H9 (cell line): ENCODE measurements at regions not wholly inside any gene's neighbourhood (a gene's known extent, or its start where the extent isn't known, plus 50 kb on each side); places are given as distances from the start of the nearest gene placed in this dataset.

ENCODE experiments used
- DNase-seq: peaks from one replicate; pipeline ENCODE4 v3.0.0-alpha.2; 2017
- H2AFZ ChIP-seq: one replicate; pipeline ENCODE4 v1.6.1; 2013; ENCODE audit warnings: mild to moderate bottlenecking, low read length, control low read depth, moderate library complexity
- H2AK5ac ChIP-seq: 2 replicates; pipeline ENCODE4 v1.6.1; 2013; ENCODE audit warnings: low read length, control low read depth, mixed read lengths; ENCODE audit not compliant: insufficient read length
- H2BK120ac ChIP-seq: one replicate; pipeline ENCODE4 v1.6.1; 2013; ENCODE audit warnings: low read depth, mild to moderate bottlenecking, low read length, control low read depth, inconsistent platforms; ENCODE audit not compliant: poor library complexity, severe bottlenecking
- H2BK12ac ChIP-seq: 2 replicates; pipeline ENCODE4 v1.6.1; 2013; ENCODE audit warnings: low read length, control low read depth, mixed read lengths, low read depth; ENCODE audit not compliant: insufficient read length
- H2BK15ac ChIP-seq: 2 replicates; pipeline ENCODE4 v1.6.1; 2013; ENCODE audit warnings: low read depth, low read length, control low read depth
- H2BK20ac ChIP-seq: one replicate; pipeline ENCODE4 v1.6.1; 2013; ENCODE audit warnings: low read depth, mild to moderate bottlenecking, low read length, control low read depth, inconsistent platforms; ENCODE audit not compliant: poor library complexity, severe bottlenecking
- H2BK5ac ChIP-seq: 2 replicates; pipeline ENCODE4 v1.6.1; 2013; ENCODE audit warnings: low read length, control low read depth, mixed read lengths; ENCODE audit not compliant: insufficient read length
- H3K14ac ChIP-seq: 2 replicates; pipeline ENCODE4 v1.6.1; 2013; ENCODE audit warnings: low read length, control low read depth; ENCODE audit not compliant: insufficient read depth
- H3K18ac ChIP-seq: 2 replicates; pipeline ENCODE4 v1.6.1; 2013; ENCODE audit warnings: low read depth, mild to moderate bottlenecking, mixed read lengths, low read length, control low read depth; ENCODE audit not compliant: insufficient read length
- H3K23ac ChIP-seq: 2 replicates; pipeline ENCODE4 v1.6.1; 2013; ENCODE audit warnings: low read length, control low read depth, mixed read lengths, low read depth; ENCODE audit not compliant: insufficient read length
- H3K23me2 ChIP-seq: 2 replicates; pipeline ENCODE4 v1.6.1; 2013; ENCODE audit warnings: low read depth, mild to moderate bottlenecking, mixed read lengths, low read length, control low read depth; ENCODE audit not compliant: insufficient read length, poor library complexity, severe bottlenecking
- H3K27ac ChIP-seq: 2 replicates; pipeline ENCODE4 v1.5.1; 2013; ENCODE audit warnings: low read length, control low read depth, mixed read lengths, low read depth; ENCODE audit not compliant: insufficient read length
- H3K27me3 ChIP-seq: 2 replicates; pipeline ENCODE4 v1.6.1; 2013; ENCODE audit warnings: low read length, control low read depth, inconsistent platforms; ENCODE audit not compliant: insufficient read depth
- H3K4ac ChIP-seq: 2 replicates; pipeline ENCODE4 v1.6.1; 2013; ENCODE audit warnings: low read depth, mild to moderate bottlenecking, control low read depth, inconsistent platforms, low read length, moderate library complexity
- H3K4me1 ChIP-seq: 2 replicates; pipeline ENCODE4 v1.6.1; 2013; ENCODE audit warnings: low read length, control low read depth, inconsistent platforms; ENCODE audit not compliant: insufficient read depth
- H3K4me2 ChIP-seq: 2 replicates; pipeline ENCODE4 v1.6.1; 2013; ENCODE audit warnings: low read length, control low read depth, mixed read lengths; ENCODE audit not compliant: insufficient read length, insufficient read depth
- H3K56ac ChIP-seq: 2 replicates; pipeline ENCODE4 v1.6.1; 2013; ENCODE audit warnings: low read depth, mild to moderate bottlenecking, mixed read lengths, low read length, control low read depth; ENCODE audit not compliant: insufficient read length
- H3K79me1 ChIP-seq: 2 replicates; pipeline ENCODE4 v1.6.1; 2013; ENCODE audit warnings: low read depth, mild to moderate bottlenecking, moderate library complexity, low read length, control low read depth, inconsistent platforms; ENCODE audit not compliant: insufficient read depth, poor library complexity, severe bottlenecking
- H3K79me2 ChIP-seq: 2 replicates; pipeline ENCODE4 v1.6.1; 2013; ENCODE audit warnings: low read length, control low read depth, inconsistent platforms; ENCODE audit not compliant: insufficient read depth
- H3K9ac ChIP-seq: 2 replicates; pipeline ENCODE4 v1.6.1; 2013; ENCODE audit warnings: low read length, control low read depth, mixed read lengths; ENCODE audit not compliant: insufficient read length; ENCODE audit errors: extremely low read depth
- H3K9me3 ChIP-seq: one replicate; pipeline ENCODE4 v1.6.1; 2013; ENCODE audit warnings: low read depth, low read length, inconsistent platforms; ENCODE audit not compliant: control insufficient read depth
- H3T11ph ChIP-seq: one replicate; pipeline ENCODE4 v1.6.1; 2013; ENCODE audit warnings: mild to moderate bottlenecking, low read length, control low read depth, inconsistent platforms
- H4K20me1 ChIP-seq: one replicate; pipeline ENCODE4 v1.6.1; 2013; ENCODE audit not compliant: control insufficient read depth, insufficient read length, insufficient read depth
- H4K5ac ChIP-seq: 2 replicates; pipeline ENCODE4 v1.6.1; 2013; ENCODE audit warnings: low read depth, mild to moderate bottlenecking, mixed read lengths, low read length, control low read depth; ENCODE audit not compliant: insufficient read length
- H4K8ac ChIP-seq: replicated peaks from 2 replicates; pipeline ENCODE4 v1.6.1; 2013; ENCODE audit warnings: low read length, control low read depth, mixed read lengths, low read depth; ENCODE audit not compliant: insufficient read length
- H4K91ac ChIP-seq: 2 replicates; pipeline ENCODE4 v1.6.1; 2013; ENCODE audit warnings: low read depth, mild to moderate bottlenecking, moderate library complexity, mixed read lengths, low read length, control low read depth; ENCODE audit not compliant: insufficient read length
- H3K27ac Mint-ChIP-seq, 3 experiments: 2 replicates in 2 of 3; 3 replicates in 1 of 3; pipeline ENCODE4 v1.8.0; 2020 to 2021; ENCODE audit warnings: mixed read lengths in 3 of 3, mild to moderate bottlenecking in 1 of 3, moderate library complexity in 1 of 3
- H3K27me3 Mint-ChIP-seq: 2 replicates; pipeline ENCODE4 v1.8.0; 2021; ENCODE audit warnings: low read depth, mild to moderate bottlenecking, moderate library complexity, mixed read lengths
- H3K36me3 Mint-ChIP-seq, 3 experiments: 2 replicates in 2 of 3; 3 replicates in 1 of 3; pipeline ENCODE4 v1.8.0; 2020 to 2021; ENCODE audit warnings: low read depth in 3 of 3, mixed read lengths in 3 of 3; ENCODE audit not compliant: insufficient read depth in 1 of 3
- H3K4me1 Mint-ChIP-seq, 2 experiments: 2 replicates each; pipeline ENCODE4 v1.8.0; 2020; ENCODE audit warnings: mixed read lengths in 2 of 2
- H3K4me3 Mint-ChIP-seq, 2 experiments: 2 replicates in 1 of 2; 3 replicates in 1 of 2; pipeline ENCODE4 v1.8.0; 2020 to 2021; ENCODE audit warnings: mild to moderate bottlenecking in 2 of 2, mixed read lengths in 2 of 2, moderate library complexity in 1 of 2
- H3K9me3 Mint-ChIP-seq, 2 experiments: 2 replicates in 1 of 2; 3 replicates in 1 of 2; pipeline ENCODE4 v1.8.0; 2020; ENCODE audit warnings: mild to moderate bottlenecking in 2 of 2, mixed read lengths in 2 of 2, moderate library complexity in 1 of 2
- CTCF ChIP-seq: fragments of 200-600 bp; sonication (generic); conservative IDR thresholded peaks from 3 replicates; pipeline ENCODE4 v1.8.0; 2021; ENCODE audit warnings: antibody characterized with exemption, mild to moderate bottlenecking
- WGBS: extraction: QIAGEN DNeasy Blood & Tissue Kit; methylation state at CpG from one replicate; pipeline ENCODE4 v1.1.7; 2013; ENCODE audit warnings: missing lambda C conversion rate, low lambda C conversion rate, mixed read lengths; ENCODE audit not compliant: insufficient read length; ENCODE audit errors: extremely low coverage; 5-methylcytosine and 5-hydroxymethylcytosine counted together

DNA sequence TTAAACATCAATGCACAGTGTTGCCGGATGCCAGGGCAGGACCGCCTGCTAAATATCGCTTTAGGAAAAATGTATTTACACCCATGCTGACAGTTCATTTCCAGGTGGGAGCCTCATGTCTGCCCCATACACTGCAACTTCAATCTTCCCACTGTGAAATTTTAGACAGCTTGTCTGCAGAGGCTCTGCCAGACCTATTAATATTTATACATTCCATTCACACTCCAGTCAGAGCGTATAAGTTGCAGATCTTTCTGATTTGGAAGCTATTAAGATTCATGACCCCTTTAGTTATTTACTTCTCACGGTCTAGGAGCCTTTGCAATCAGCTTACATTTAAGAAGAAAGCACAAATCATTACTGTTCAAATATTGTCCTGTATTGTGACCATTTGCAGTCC is 357.4 kb downstream of the ATP23 start:
- Histone ChIP-seq H4K20me1 (no peaks in the 10 kb centered on the region), H3K27me3 (no peaks in the 10 kb centered on the region), H2BK5ac (no peak overlapping the region), H3K56ac (no peak overlapping the region), H3K27ac (no peak overlapping the region), H3K23ac (no peak overlapping the region), H3K23me2 (no peaks in the 10 kb centered on the region), H3K79me1 (no peaks in the 10 kb centered on the region), H3K4me2 (no peak overlapping the region), H3K79me2 (no peaks in the 10 kb centered on the region), H3K18ac (no peak overlapping the region), H2BK20ac (no peak overlapping the region), H3K4ac (no peak overlapping the region), H4K91ac (no peak overlapping the region), H2BK12ac (no peak overlapping the region), H4K5ac (no peak overlapping the region), H3K9me3 (no peaks in the 10 kb centered on the region), H4K8ac (no peak overlapping the region), H3K14ac (no peak overlapping the region), H3K9ac (no peak overlapping the region), H2AK5ac (no peak overlapping the region), H3K4me1 (peaks cover 3% of the 10 kb centered on the region; the same call in 1 of the 2 replicates), H2BK15ac (no peak overlapping the region), H3T11ph (no peak overlapping the region), H2BK120ac (no peak overlapping the region), H2AFZ (no peak overlapping the region)
- Mint-ChIP-seq H3K36me3 (no peaks in the 10 kb centered on the region), H3K27ac (no peak overlapping the region), H3K4me1 (peaks cover 24 to 33% of the 10 kb centered on the region in 2 experiments), H3K4me3 (no peak overlapping the region), H3K27me3 (no peaks in the 10 kb centered on the region), H3K9me3 (no peaks in the 10 kb centered on the region)
- no peak for DNase-seq
- no peak for TF ChIP-seq CTCF
- WGBS: no CpG with 5 or more reads among the region's 5 CpGs
